ENCODE measurements at regions not wholly inside any gene's neighbourhood (a gene's known extent, or its start where the extent isn't known, plus 50 kb on each side); places are given as distances from the start of the nearest gene placed in this dataset.

DNA sequence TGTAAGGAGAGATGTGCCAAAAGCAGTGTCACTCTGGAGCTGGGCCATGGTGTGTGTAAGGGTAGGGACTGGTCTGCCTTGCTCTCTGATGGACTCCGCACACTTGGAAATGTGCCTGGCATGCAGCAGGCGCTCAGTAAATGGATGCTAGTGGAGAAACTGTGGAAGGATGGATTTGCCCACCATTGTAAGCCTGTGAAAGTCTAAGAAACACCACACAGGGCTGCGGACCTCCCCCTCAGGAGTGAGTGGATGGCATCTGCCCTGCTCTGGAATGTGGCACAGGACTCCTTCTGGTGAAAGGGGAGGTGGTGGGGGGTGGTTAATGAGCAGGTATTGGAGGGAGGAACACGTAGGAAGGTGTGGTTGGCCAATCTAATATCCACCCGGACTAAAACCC, 62.2 kb upstream of the ACAN start:
- TF ChIP-seq POLR2A (IDR thresholded peaks at IDR 0.05; ENCODE audit: low read depth, low read length) (no peak), POLR2AphosphoS5 (IDR thresholded peaks at IDR 0.05; ENCODE audit: low read depth, low read length) (no peak)
